ENCODE measurements at regions not wholly inside any gene's neighbourhood (a gene's known extent, or its start where the extent isn't known, plus 50 kb on each side); places are given as distances from the start of the nearest gene placed in this dataset.

- TF ChIP-seq CTCF (IDR thresholded peaks at IDR 0.05) = no peak
- no peak for TF ChIP-seq POLR2A (IDR thresholded peaks at IDR 0.05)
Measured at GRCh38 chr9:79501546-79501945, 70.2 kb upstream of the TLE4 start.

Measured in testis (tissue), 2 donors.